VCaP (cell line): ENCODE measurements at regions not wholly inside any gene's neighbourhood (a gene's known extent, or its start where the extent isn't known, plus 50 kb on each side); places are given as distances from the start of the nearest gene placed in this dataset.

Experiments
- H3K27ac ChIP-seq: fragments of 450-650 bp; 2 replicates; pipeline ENCODE4 v1.5.1; 2017
- TF ChIP-seq, protein P1 (sequence below): fragments of 450-650 bp; conservative IDR thresholded peaks from 2 replicates; pipeline ENCODE4 v1.5.1; 2017; ENCODE audit warnings: mild to moderate bottlenecking, moderate library complexity

DNA sequence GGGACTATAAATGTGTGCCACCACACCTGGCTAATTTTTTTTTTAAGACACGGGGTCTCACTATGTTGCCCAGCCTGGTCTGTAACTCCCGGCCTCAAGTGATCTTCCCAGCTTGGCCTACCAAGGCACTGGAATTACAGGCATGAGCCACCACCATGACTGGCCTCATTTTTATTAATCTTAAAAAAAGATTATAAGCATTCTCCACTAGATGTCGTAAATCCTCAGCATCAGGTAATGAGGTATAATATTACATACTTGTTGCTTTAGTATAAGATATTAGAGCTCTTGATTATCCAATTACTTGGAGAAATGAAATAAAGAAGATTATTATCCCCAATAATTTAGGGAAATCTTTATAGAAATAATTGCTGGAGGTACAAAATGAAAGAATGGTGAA is 78.2 kb upstream of the HTR1A start:
- TF ChIP-seq, protein P1, sequence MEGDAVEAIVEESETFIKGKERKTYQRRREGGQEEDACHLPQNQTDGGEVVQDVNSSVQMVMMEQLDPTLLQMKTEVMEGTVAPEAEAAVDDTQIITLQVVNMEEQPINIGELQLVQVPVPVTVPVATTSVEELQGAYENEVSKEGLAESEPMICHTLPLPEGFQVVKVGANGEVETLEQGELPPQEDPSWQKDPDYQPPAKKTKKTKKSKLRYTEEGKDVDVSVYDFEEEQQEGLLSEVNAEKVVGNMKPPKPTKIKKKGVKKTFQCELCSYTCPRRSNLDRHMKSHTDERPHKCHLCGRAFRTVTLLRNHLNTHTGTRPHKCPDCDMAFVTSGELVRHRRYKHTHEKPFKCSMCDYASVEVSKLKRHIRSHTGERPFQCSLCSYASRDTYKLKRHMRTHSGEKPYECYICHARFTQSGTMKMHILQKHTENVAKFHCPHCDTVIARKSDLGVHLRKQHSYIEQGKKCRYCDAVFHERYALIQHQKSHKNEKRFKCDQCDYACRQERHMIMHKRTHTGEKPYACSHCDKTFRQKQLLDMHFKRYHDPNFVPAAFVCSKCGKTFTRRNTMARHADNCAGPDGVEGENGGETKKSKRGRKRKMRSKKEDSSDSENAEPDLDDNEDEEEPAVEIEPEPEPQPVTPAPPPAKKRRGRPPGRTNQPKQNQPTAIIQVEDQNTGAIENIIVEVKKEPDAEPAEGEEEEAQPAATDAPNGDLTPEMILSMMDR: peak; percentile 68

DNA sequence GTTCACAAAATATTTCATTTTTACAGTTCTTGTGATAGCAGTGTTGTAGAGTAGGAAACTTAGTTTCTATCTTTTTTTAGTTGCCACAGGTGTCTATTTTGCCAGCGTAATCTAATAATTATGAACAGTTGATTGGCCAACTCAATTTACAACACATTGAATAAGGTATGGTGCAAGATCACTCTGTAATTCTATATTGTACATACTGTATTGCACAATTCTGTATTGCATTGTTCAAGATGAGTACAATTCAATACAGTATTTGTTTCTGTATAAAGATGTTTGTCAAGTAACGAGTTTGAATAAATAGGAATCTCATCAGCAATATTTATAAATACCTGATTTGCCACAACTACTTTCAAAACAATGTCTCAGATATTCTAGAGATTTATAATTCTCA is 64.2 kb upstream of the HTR1A start:
- TF ChIP-seq, protein P1: no peak

More for the DNA sequence above, 78.2 kb upstream of the HTR1A start:
- H3K27ac ChIP-seq: no peak overlapping the region

DNA sequence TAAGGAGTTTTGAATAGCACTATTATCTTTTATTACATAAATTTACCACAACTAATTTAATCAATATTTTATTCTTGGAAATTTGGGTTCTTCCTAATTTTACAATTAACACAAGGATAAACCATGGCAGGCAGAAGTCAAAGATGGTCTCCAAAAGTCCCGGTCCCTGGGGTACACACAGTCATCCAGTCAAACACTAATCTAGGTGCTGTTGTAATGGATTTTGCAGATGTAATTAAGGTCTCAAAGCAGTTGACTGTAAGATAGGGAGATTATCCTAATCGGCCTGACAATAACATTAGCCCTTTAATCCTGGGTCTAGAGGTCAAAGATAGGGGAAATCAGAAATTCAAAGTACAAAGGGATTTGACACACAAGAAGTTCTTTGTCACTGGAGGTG is 57.5 kb upstream of the HTR1A start:
- TF ChIP-seq, protein P1: no peak
- H3K27ac ChIP-seq: no peak overlapping the region

More for the DNA sequence above, 64.2 kb upstream of the HTR1A start:
- H3K27ac ChIP-seq: no peak overlapping the region

DNA sequence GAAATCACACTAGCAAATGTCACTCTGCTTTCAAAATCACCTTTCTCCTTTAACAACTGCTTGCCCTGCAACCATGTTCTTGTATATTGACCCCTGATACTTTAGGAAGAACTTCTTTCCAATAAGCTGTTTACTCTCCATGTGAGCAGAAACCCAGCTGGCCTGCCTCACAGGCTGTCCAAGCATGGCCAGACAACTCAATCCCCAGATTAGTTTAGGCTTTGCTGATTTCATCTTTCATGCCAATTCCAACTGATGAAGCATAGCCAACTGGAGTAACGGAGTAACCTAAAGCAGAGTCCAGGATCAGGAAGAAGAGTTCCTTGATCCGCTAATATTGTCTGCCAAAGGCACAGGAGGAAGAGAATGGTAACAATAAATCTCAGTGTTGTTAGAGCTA is 56.7 kb upstream of the HTR1A start:
- H3K27ac ChIP-seq: no peak overlapping the region
- TF ChIP-seq, protein P1: no peak

DNA sequence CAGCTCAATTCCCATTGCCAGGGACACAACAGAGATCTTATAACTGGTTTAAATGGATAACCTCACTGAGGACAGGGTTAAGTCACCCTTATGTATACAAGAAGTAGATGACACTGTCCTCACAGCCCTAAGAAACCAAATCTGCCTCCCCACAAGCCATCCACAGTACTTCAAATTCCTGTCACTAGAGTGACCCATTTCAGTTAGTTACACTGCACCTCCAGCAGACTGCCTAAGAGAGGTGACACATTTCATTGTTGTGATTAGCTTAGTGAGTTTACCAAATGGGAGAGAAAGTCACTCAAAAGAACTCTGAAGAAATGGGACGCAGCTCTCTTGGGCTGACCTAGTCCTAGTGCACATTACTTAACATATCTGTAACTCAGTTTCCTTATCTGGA is 53.6 kb upstream of the HTR1A start:
- no peak overlapping the region for H3K27ac ChIP-seq
- TF ChIP-seq, protein P1: no peak
